VCaP (cell line): ENCODE measurements at regions not wholly inside any gene's neighbourhood (a gene's known extent, or its start where the extent isn't known, plus 50 kb on each side); places are given as distances from the start of the nearest gene placed in this dataset.

Source experiments
- H3K27ac ChIP-seq: fragments of 450-650 bp; 2 replicates; pipeline ENCODE4 v1.5.1; 2017
- CTCF ChIP-seq: fragments of 450-650 bp; conservative IDR thresholded peaks from 2 replicates; pipeline ENCODE4 v1.5.1; 2017; ENCODE audit warnings: mild to moderate bottlenecking, moderate library complexity

- TF ChIP-seq CTCF: no peak
Measured at GRCh38 chr4:154003378-154003777, 214.5 kb upstream of the SFRP2 start.

GRCh38 chr4:154001193-154001592, 212.3 kb upstream of the SFRP2 start:
- no peak for TF ChIP-seq CTCF
- no peak overlapping the region for H3K27ac ChIP-seq

More at GRCh38 chr4:154003378-154003777, 214.5 kb upstream of the SFRP2 start:
- H3K27ac ChIP-seq: peak overlapping the region; percentile 84

DNA sequence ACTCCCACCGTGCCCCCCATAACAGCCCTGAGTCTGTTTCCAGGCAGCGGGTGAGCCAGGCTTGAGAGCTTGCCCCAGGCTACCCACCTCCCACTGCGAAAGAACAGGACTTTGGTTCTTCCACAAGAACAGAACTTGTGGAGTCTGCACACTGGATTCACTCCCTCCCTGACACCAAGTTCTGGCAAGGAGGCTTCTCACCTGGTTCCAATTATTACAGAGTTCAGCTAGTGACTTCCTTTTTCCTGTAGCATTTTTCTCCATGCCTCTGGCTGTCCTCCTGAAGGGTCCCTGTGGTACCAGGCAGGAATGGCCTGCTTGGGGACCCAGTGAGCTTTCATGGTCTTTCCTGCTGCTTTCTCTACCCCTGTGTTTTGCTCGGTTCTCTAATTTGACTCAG, 208.6 kb upstream of the SFRP2 start:
- no peak for TF ChIP-seq CTCF
- no peak overlapping the region for H3K27ac ChIP-seq

DNA sequence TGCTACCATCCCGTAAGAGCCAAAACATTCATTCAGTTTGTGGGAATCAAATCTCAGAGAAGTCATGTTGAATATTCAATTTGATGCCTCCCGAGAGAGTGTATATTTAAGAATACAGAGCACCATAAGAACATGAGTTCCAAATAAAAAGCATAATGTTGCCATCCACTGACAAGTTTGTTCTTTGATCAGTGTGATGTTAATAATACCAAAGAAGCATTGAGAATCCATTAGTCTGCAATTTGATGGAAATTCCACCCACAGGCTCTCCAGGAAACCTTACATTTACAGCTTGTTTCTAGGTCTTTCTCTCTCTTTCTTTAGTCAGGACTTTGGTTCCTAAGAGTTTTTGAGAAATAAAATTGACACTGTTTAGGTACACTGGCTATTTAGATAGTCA, 200.6 kb upstream of the SFRP2 start:
- no peak overlapping the region for H3K27ac ChIP-seq
- TF ChIP-seq CTCF: no peak

DNA sequence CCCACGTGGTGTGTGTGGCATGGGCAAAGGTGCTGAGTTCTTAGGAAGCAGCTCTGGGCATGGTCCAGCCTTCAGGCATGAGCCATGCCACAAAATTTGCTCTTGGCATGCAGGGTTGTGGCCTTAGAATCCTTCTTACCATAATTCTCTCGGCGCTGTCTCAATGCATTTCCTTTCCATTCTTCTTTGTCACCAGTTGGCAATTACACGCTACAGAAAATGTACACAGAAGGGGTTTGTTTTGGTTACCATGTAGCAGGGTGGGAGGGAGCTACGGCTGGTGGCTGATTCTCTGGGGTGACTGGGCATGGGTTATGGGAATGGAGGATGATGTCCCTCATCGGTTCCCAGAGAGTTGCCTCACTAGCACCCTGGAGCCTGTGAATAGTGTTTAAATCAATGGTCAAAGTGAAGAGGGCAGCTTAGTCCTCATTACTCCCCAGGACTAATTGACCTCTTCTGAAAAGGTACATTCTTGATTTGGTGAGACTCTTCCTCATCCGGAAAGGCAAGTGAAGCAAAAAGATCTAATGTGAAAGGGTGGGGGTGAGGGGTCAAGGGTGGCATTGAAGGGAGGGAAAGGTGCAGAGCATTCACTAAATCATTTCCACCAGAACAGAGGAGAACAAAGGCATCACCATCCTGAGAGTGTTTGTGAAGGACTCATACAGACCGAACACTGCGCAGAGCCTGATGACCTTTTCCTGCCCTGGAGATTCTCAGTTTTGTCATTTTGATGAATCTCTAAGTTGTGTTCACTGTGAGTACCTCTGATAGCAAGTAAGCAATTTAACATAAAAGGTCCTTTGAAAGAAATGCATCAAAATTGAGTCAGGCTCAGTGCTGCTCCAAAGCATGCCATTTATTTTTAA, 199.8 kb upstream of the SFRP2 start:
- no peak for TF ChIP-seq CTCF
- no peak overlapping the region for H3K27ac ChIP-seq

- no peak for TF ChIP-seq CTCF
- no peak overlapping the region for H3K27ac ChIP-seq
Measured at GRCh38 chr4:153987291-153987690, 198.4 kb upstream of the SFRP2 start.

GRCh38 chr4:153976954-153977353, 188.1 kb upstream of the SFRP2 start:
- no peak for TF ChIP-seq CTCF

More at GRCh38 chr4:153976954-153977353, 188.1 kb upstream of the SFRP2 start:
- no peak overlapping the region for H3K27ac ChIP-seq
